Neuronal stem cell (in vitro differentiated cells): ENCODE measurements at regions not wholly inside any gene's neighbourhood (a gene's known extent, or its start where the extent isn't known, plus 50 kb on each side); places are given as distances from the start of the nearest gene placed in this dataset.

Experiments used
- DNase-seq: peaks from one replicate; pipeline ENCODE4 v3.0.0-alpha.2; 2013; ENCODE audit warnings: low spot score
- H2AFZ ChIP-seq: one replicate; pipeline ENCODE4 v1.6.1; 2013; ENCODE audit warnings: mild to moderate bottlenecking, low read length, inconsistent platforms
- H2AK5ac ChIP-seq: 2 replicates; pipeline ENCODE4 v1.6.1; 2013; ENCODE audit warnings: low read depth, mild to moderate bottlenecking, inconsistent platforms, low read length, moderate library complexity, mixed read lengths
- H2BK120ac ChIP-seq: 2 replicates; pipeline ENCODE4 v1.6.1; 2013; ENCODE audit warnings: low read depth, mild to moderate bottlenecking, inconsistent platforms, low read length, moderate library complexity, mixed read lengths
- H2BK12ac ChIP-seq: one replicate; pipeline ENCODE4 v1.6.1; 2013; ENCODE audit warnings: low read length, inconsistent platforms
- H2BK15ac ChIP-seq: 2 replicates; pipeline ENCODE4 v1.6.1; 2013; ENCODE audit warnings: mild to moderate bottlenecking, low read length, inconsistent platforms, mixed read lengths
- H2BK5ac ChIP-seq: one replicate; pipeline ENCODE4 v1.6.1; 2013; ENCODE audit warnings: inconsistent platforms, mild to moderate bottlenecking, low read length, moderate library complexity
- H3K14ac ChIP-seq: one replicate; pipeline ENCODE4 v1.6.1; 2013; ENCODE audit warnings: low read length, inconsistent platforms
- H3K18ac ChIP-seq: 2 replicates; pipeline ENCODE4 v1.6.1; 2013; ENCODE audit warnings: low read length, inconsistent platforms
- H3K23ac ChIP-seq: 2 replicates; pipeline ENCODE4 v1.6.1; 2013; ENCODE audit warnings: low read depth, mild to moderate bottlenecking, mixed read lengths, low read length, inconsistent platforms; ENCODE audit not compliant: poor library complexity
- H3K27ac ChIP-seq: replicated peaks from 3 replicates; pipeline ENCODE4 v1.5.1; 2013; ENCODE audit warnings: low read length, inconsistent platforms
- H3K27me3 ChIP-seq, 3 experiments: 2 replicates each; pipeline ENCODE4 v1.6.1; 2013; ENCODE audit warnings: low read length in 3 of 3, mild to moderate bottlenecking in 2 of 3, inconsistent platforms in 1 of 3, low read depth in 1 of 3, mixed read lengths in 1 of 3, moderate library complexity in 1 of 3; ENCODE audit not compliant: control insufficient read depth in 3 of 3, insufficient read depth in 3 of 3
- H3K36me3 ChIP-seq, 2 donors: replicated peaks in 1 of 2; 2 replicates each; pipeline ENCODE4 v1.6.1; 2013; ENCODE audit warnings: low read length in 2 of 2; ENCODE audit not compliant: control insufficient read depth in 2 of 2, insufficient read depth in 2 of 2
- H3K4ac ChIP-seq: 2 replicates; pipeline ENCODE4 v1.6.1; 2013; ENCODE audit warnings: inconsistent platforms, mild to moderate bottlenecking, low read length, moderate library complexity
- H3K4me1 ChIP-seq, 2 donors: 1 replicate in 1 of 2; 2 replicates in 1 of 2; pipeline ENCODE4 v1.6.1; 2013; ENCODE audit warnings: low read length in 2 of 2, low read depth in 1 of 2; ENCODE audit not compliant: control insufficient read depth in 2 of 2, insufficient read depth in 1 of 2
- H3K4me2 ChIP-seq: one replicate; pipeline ENCODE4 v1.6.1; 2013; ENCODE audit warnings: mild to moderate bottlenecking, low read length, inconsistent platforms; ENCODE audit not compliant: insufficient read depth, poor library complexity, severe bottlenecking
- H3K4me3 ChIP-seq, 2 donors: 2 replicates each; pipeline ENCODE4 v1.5.1; 2013; ENCODE audit warnings: low read length in 2 of 2, mild to moderate bottlenecking in 2 of 2, inconsistent platforms in 1 of 2, moderate library complexity in 1 of 2
- H3K79me1 ChIP-seq: one replicate; pipeline ENCODE4 v1.6.1; 2013; ENCODE audit warnings: low read depth, mild to moderate bottlenecking, inconsistent platforms, low read length, moderate library complexity
- H3K9ac ChIP-seq: one replicate; pipeline ENCODE4 v1.6.1; 2013; ENCODE audit warnings: mild to moderate bottlenecking, low read depth, low read length, inconsistent platforms; ENCODE audit not compliant: poor library complexity
- H3K9me3 ChIP-seq, 2 donors: replicated peaks in 1 of 2; 2 replicates each; pipeline versions ENCODE3 to v1.6.1; 2013; ENCODE audit warnings: low read length in 2 of 2, mild to moderate bottlenecking in 2 of 2, inconsistent platforms in 1 of 2, low read depth in 1 of 2, mixed read lengths in 1 of 2, moderate library complexity in 1 of 2; ENCODE audit not compliant: control insufficient read depth in 2 of 2, insufficient read depth in 1 of 2
- H4K8ac ChIP-seq: one replicate; pipeline ENCODE4 v1.6.1; 2013; ENCODE audit warnings: low read depth, mild to moderate bottlenecking, inconsistent platforms, low read length, moderate library complexity
- H4K91ac ChIP-seq: one replicate; pipeline ENCODE4 v1.6.1; 2013; ENCODE audit warnings: low read length, low read depth, mild to moderate bottlenecking, inconsistent platforms; ENCODE audit not compliant: poor library complexity
- WGBS, 2 donors: extraction: QIAGEN DNeasy Blood & Tissue Kit; methylation state at CpG; one replicate each; pipeline ENCODE4 v1.1.7; 2013; ENCODE audit warnings: missing lambda C conversion rate in 2 of 2, mixed read lengths in 1 of 2; ENCODE audit not compliant: insufficient read length in 2 of 2, insufficient replicate concordance in 1 of 2; ENCODE audit errors: extremely low coverage in 2 of 2; 5-methylcytosine and 5-hydroxymethylcytosine counted together

- Histone ChIP-seq H3K14ac (no peak overlapping the region), H3K4me1 (peaks cover 3 to 7% of the 10 kb centered on the region in 2 donors), H4K8ac (no peak overlapping the region), H3K4me2 (no peak overlapping the region), H2AK5ac (no peak overlapping the region), H2BK15ac (no peak overlapping the region), H4K91ac (no peak overlapping the region), H2BK120ac (no peak overlapping the region), H2BK5ac (no peak overlapping the region), H3K23ac (no peak overlapping the region), H3K4ac (no peak overlapping the region), H3K36me3 (no peaks in the 10 kb centered on the region), H3K79me1 (no peaks in the 10 kb centered on the region), H2AFZ (no peak overlapping the region), H3K4me3 (no peak overlapping the region), H3K27ac (no peak overlapping the region), H3K18ac (no peak overlapping the region), H3K9ac (no peak overlapping the region), H2BK12ac (no peak overlapping the region), H3K9me3 (peaks cover 0 to 2% of the 10 kb centered on the region in 2 donors), H3K27me3 (peaks cover 6 to 78% (median 35%) of the 10 kb centered on the region in 3 experiments)
- WGBS, 2 donors, result no CpG with 5 or more reads among the region's 7 CpGs
- no peak for DNase-seq
Observed at GRCh38 chr20:56929606-56930005, 300.5 kb downstream of the TFAP2C start.

GRCh38 chr20:56930876-56931275 lies 301.8 kb downstream of the TFAP2C start:
- Histone ChIP-seq H3K36me3 (no peaks in the 10 kb centered on the region), H2BK5ac (no peak overlapping the region), H3K4ac (no peak overlapping the region), H3K9ac (no peak overlapping the region), H4K91ac (no peak overlapping the region), H3K14ac (no peak overlapping the region), H3K4me1 (peaks cover 0 to 7% of the 10 kb centered on the region in 2 donors), H2BK120ac (no peak overlapping the region), H3K18ac (no peak overlapping the region), H3K4me2 (no peak overlapping the region), H3K27ac (no peak overlapping the region), H4K8ac (no peak overlapping the region), H2AK5ac (no peak overlapping the region), H2BK12ac (no peak overlapping the region), H3K27me3 (peaks cover 6 to 71% (median 34%) of the 10 kb centered on the region in 3 experiments), H3K23ac (no peak overlapping the region), H2BK15ac (no peak overlapping the region), H3K9me3 (peaks cover 0 to 2% of the 10 kb centered on the region in 2 donors), H2AFZ (no peak overlapping the region), H3K4me3 (no peak overlapping the region), H3K79me1 (no peaks in the 10 kb centered on the region)
- no CpG with 5 or more reads among the region's 6 CpGs for WGBS, 2 donors
- DNase-seq, result no peak

- Histone ChIP-seq H4K91ac (no peak overlapping the region), H2BK5ac (no peak overlapping the region), H3K4me3 (no peak overlapping the region), H3K4me1 (peaks cover 0 to 3% of the 10 kb centered on the region in 2 donors), H3K4me2 (no peak overlapping the region), H3K27me3 (peaks cover 1 to 57% (median 21%) of the 10 kb centered on the region in 3 experiments), H3K4ac (no peak overlapping the region), H3K9ac (no peak overlapping the region), H2AK5ac (no peak overlapping the region), H2BK15ac (no peak overlapping the region), H3K18ac (no peak overlapping the region), H2AFZ (no peak overlapping the region), H2BK120ac (no peak overlapping the region), H3K9me3 (peaks cover 0 to under 1% of the 10 kb centered on the region in 2 donors), H3K79me1 (no peaks in the 10 kb centered on the region), H3K27ac (no peak overlapping the region), H3K36me3 (no peaks in the 10 kb centered on the region), H3K14ac (no peak overlapping the region), H2BK12ac (no peak overlapping the region), H3K23ac (no peak overlapping the region), H4K8ac (no peak overlapping the region)
- no CpG with 5 or more reads among the region's 6 CpGs for WGBS, 2 donors
- DNase-seq, result no peak
Observed at GRCh38 chr20:56932575-56933330, 303.6 kb downstream of the TFAP2C start.

- Histone ChIP-seq H3K9ac (no peak overlapping the region), H2BK120ac (no peak overlapping the region), H4K91ac (no peak overlapping the region), H2BK5ac (no peak overlapping the region), H3K9me3 (no peaks in the 10 kb centered on the region), H4K8ac (no peak overlapping the region), H3K4me2 (no peak overlapping the region), H3K36me3 (no peaks in the 10 kb centered on the region), H3K23ac (no peak overlapping the region), H3K4me1 (peaks cover 0 to 2% of the 10 kb centered on the region in 2 donors), H3K79me1 (no peaks in the 10 kb centered on the region), H2AFZ (no peak overlapping the region), H3K27me3 (peaks cover 0 to 52% (median 16%) of the 10 kb centered on the region in 3 experiments), H3K4ac (no peak overlapping the region), H3K14ac (no peak overlapping the region), H2BK12ac (no peak overlapping the region), H3K27ac (no peak overlapping the region), H2BK15ac (no peak overlapping the region), H3K18ac (no peak overlapping the region), H3K4me3 (no peak overlapping the region), H2AK5ac (no peak overlapping the region)
- no CpG with 5 or more reads among the region's 3 CpGs for WGBS, 2 donors
- no peak for DNase-seq
Observed at GRCh38 chr20:56933331-56933698, 304.2 kb downstream of the TFAP2C start.
